ENCODE measurements at regions not wholly inside any gene's neighbourhood (a gene's known extent, or its start where the extent isn't known, plus 50 kb on each side); places are given as distances from the start of the nearest gene placed in this dataset.
"Not testable (repeated sequence)": the region's sequence is repeated elsewhere in the genome, so short reads cannot be mapped to it uniquely, and the experiment has no call there.

DNA sequence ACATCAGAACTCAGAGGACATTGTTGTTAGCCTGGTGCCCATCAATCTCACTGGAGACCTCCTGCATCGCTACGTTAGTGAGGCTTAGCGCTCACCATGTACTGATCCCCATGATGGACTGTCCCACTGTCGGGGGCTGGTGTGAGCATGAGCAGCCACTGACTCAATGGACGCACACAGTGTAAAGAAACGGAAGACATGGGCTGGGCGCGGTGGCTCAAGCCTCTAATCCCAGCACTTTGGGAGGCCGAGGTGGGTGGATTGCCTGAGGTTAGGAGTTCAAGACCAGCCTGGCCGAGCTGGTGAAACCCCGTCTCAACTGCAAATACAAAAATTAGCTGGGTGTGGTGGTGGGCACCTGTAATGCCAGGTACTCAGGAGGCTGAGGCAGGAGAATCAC lies 112.9 kb downstream of the CRYBB2 start:
- ATAC-seq, result no peak
- DNase-seq, result no peak
- Mint-ChIP-seq H3K27ac (no peak overlapping the region), H3K27me3 (no peaks in the 10 kb centered on the region), H3K9me3 (ENCODE audit: low read depth) (peaks cover 12% of the 10 kb centered on the region), H3K4me3 (no peak overlapping the region), H3K36me3 (ENCODE audit: low read depth) (no peaks in the 10 kb centered on the region), H3K4me1 (no peaks in the 10 kb centered on the region)
- ChIA-PET CTCF (no interaction called here), POLR2A (no interaction called here)
- intact Hi-C loops (cut with DNase I, micrococcal nuclease), result loop anchor here (2.0 to 10.0 kb wide), 4 partner anchors 95 to 252 kb away; no protein-coding TSS in a partner anchor

DNA sequence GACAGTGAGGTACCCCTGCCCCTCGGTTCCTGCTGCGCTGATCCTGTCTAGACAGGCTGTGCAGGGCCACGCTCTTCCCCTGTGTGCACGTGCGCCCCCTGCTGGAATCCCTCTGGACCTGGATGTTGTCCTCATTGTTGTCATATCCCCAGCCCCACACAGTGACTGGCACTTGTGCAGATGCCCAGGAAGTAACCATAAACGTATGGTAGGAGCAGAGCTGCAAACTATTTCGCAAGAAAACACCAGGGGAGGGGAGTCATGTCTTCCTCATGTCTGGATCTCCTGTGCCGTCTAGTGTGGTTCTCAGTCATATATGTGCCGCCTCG lies 114.7 kb downstream of the CRYBB2 start:
- Mint-ChIP-seq H3K36me3 (ENCODE audit: low read depth) (no peaks in the 10 kb centered on the region), H3K27me3 (no peaks in the 10 kb centered on the region), H3K9me3 (ENCODE audit: low read depth) (peaks cover 21% of the 10 kb centered on the region), H3K4me1 (no peaks in the 10 kb centered on the region), H3K4me3 (no peak overlapping the region), H3K27ac (no peak overlapping the region)
- ATAC-seq, result peak; percentile 90
- DNase-seq, result peak; percentile 85
- intact Hi-C loops (cut with DNase I, micrococcal nuclease), result loop anchor here (1.0 to 10.0 kb wide), 5 partner anchors 97 to 249 kb away; no protein-coding TSS in a partner anchor
- ChIA-PET POLR2A (no interaction called here), CTCF (interaction anchor here (0.6 to 1.5 kb wide), 6 partner anchors 10 to 253 kb away, joined by 3 to 9 read pairs (median 4); no protein-coding TSS in a partner anchor)

DNA sequence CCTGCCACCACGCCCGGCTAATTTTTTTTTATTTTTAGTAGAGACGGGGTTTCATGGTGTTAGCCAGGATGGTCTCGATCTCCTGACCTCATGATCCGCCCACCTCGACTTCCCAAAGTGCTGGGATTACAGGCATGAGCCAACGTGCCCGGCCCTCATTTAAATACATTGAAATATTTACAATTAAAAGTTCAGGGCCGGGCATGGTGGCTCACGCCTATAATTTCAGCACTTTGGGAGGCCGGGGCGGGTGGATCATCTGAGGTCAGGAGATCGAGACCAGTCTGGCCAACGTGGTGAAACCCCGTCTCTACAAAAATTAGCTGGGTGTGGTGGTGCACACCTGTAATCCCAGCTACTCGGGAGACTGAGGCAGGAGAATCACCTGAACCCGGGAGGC lies 115.2 kb downstream of the CRYBB2 start:
- intact Hi-C loops (cut with DNase I, micrococcal nuclease), result loop anchor here (1.0 to 10.0 kb wide), 5 partner anchors 97 to 250 kb away; no protein-coding TSS in a partner anchor
- H3K27ac Mint-ChIP-seq; POLR2A ChIA-PET; H3K27me3 Mint-ChIP-seq; DNase-seq; H3K36me3 Mint-ChIP-seq (ENCODE audit: low read depth); H3K4me1 Mint-ChIP-seq; H3K4me3 Mint-ChIP-seq; ATAC-seq; CTCF ChIA-PET: not testable (repeated sequence)
- peaks cover 23% of the 10 kb centered on the region for H3K9me3 Mint-ChIP-seq (ENCODE audit: low read depth)

DNA sequence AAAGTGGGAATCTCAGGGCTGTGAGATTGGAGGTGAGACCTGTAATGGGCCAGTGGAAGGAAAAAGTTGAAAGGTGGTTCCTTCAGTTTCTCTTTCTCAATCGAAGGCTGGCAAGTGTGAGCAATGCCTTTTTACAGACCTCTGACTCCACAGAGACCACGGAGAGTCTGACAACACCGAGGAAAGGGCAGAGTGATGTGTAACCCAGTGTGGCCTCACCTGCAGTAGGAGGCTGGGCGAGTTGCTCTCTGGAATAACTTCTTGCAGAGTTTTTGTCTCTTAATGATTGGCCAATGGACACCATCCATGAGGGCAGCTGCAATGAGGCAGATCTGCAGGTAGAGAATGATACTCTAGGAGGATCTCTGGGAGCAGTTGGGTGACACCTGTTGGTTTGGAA lies 115.8 kb downstream of the CRYBB2 start:
- intact Hi-C loops (cut with DNase I, micrococcal nuclease), result loop anchor here (10.0 kb wide), 2 partner anchors 130 to 250 kb away; no protein-coding TSS in a partner anchor
- CTCF ChIA-PET; H3K36me3 Mint-ChIP-seq (ENCODE audit: low read depth); POLR2A ChIA-PET; H3K27ac Mint-ChIP-seq; H3K4me3 Mint-ChIP-seq; H3K27me3 Mint-ChIP-seq; H3K4me1 Mint-ChIP-seq: not testable (repeated sequence)
- ATAC-seq (peak; percentile 40), DNase-seq (peak; percentile 14)
- peaks cover 26% of the 10 kb centered on the region for H3K9me3 Mint-ChIP-seq (ENCODE audit: low read depth)

DNA sequence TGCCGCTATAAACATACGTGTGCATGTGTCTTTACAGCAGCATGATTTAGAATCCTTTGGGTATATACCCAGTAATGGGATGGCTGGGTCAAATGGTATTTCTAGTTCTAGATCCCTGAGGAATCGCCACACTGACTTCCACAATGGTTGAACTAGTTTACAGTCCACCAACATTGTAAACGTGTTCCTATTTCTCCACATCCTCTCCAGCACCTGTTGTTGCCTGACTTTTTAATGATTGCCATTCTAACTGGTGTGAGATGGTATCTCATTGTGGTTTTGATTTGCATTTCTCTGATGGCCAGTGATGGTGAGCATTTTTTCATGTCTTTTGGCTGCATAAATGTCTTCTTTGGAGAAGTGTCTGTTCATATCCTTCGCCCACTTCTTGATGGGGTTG lies 121.1 kb downstream of the CRYBB2 start:
- DNase-seq; intact Hi-C loops (cut with DNase I, micrococcal nuclease); H3K27ac Mint-ChIP-seq; POLR2A ChIA-PET; H3K27me3 Mint-ChIP-seq; H3K4me1 Mint-ChIP-seq; H3K36me3 Mint-ChIP-seq (ENCODE audit: low read depth); ATAC-seq; H3K4me3 Mint-ChIP-seq: not testable (repeated sequence)
- CTCF ChIA-PET, result interaction anchor here (0.6 kb wide), 1 partner anchor 60 kb away, joined by 3 read pairs; no protein-coding TSS in a partner anchor
- H3K9me3 Mint-ChIP-seq (ENCODE audit: low read depth), result peaks cover 36% of the 10 kb centered on the region

DNA sequence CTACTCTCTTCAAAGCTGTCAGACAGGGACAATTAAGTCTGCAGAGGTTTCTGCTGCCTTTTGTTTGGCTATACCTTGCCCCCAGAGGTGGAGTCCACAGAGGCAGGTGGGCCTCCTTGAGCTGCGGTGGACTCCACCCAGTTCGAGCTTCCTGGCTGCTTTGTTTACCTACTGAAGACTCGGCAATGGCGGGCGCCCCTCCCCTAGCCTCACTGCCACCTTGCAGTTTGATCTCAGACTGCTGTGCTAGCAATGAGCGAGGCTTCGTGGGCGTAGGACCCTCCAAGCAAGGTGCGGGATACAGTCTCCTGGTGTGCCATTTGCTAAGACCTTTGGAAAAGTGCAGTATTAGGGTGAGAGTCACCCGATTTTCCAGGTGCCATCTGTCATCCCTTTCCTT lies 124.9 kb downstream of the CRYBB2 start:
- Mint-ChIP-seq H3K9me3 (ENCODE audit: low read depth) (peaks cover 15% of the 10 kb centered on the region), H3K36me3 (ENCODE audit: low read depth) (peaks cover 12% of the 10 kb centered on the region)
- DNase-seq; intact Hi-C loops (cut with DNase I, micrococcal nuclease); POLR2A ChIA-PET; ATAC-seq; H3K4me1 Mint-ChIP-seq; H3K27me3 Mint-ChIP-seq; H3K4me3 Mint-ChIP-seq; H3K27ac Mint-ChIP-seq: not testable (repeated sequence)
- CTCF ChIA-PET, result interaction anchor here (0.7 to 1.0 kb wide), 2 partner anchors 16 to 23 kb away, joined by 3 to 4 read pairs; no protein-coding TSS in a partner anchor

DNA sequence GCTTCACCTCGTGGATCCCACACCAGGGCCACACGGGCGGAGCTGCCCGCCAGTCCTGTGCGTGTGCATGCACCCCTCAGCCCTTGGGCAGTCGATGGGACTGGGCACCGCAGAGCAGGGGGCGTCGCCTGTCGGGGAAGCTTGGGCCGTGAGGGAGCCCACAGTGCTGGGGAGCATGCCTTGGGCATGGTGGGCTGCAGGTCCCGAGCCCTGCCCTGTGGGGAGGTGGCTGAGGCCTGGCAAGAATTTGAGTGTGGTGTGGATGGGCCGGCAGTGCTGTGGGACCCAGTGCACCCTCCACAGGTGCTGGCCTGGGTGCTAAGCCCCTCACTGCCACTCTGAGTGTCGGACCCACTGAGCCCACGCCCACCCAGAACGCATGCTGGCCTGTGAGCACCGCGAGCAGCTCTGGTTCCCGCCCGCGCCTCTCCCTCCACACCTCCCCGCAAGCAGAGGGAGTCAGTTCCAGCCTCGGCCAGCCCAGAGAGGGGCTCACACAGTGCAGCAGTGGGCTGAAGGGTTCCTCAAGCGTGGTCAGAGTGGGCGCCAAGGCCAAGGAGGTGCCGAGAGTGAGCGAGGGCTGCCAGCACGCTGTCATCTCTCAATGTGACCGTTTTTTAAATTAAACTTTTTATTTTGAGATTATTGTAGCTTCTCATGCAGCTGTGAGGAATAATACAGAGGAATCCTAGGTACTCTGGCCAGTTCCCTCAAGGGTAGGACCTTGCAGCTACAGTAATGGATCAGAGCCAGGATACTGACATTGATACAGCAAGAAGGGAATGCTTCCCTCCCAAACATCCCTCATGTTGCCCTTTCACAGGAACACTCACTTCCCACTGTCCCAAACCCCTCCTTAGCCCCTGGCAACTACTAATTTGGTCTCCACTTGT lies 127.7 kb downstream of the CRYBB2 start:
- intact Hi-C loops (cut with DNase I, micrococcal nuclease), result no loop called here
- Mint-ChIP-seq H3K9me3 (ENCODE audit: low read depth) (peaks cover 9% of the 10 kb centered on the region), H3K36me3 (ENCODE audit: low read depth) (peaks cover 27% of the 10 kb centered on the region), H3K27ac (no peak overlapping the region), H3K27me3 (no peaks in the 10 kb centered on the region), H3K4me1 (no peaks in the 10 kb centered on the region), H3K4me3 (no peak overlapping the region)
- ATAC-seq (no peak), DNase-seq (no peak)
- ChIA-PET POLR2A (no interaction called here), CTCF (interaction anchor here (1.3 kb wide), 1 partner anchor 145 kb away, joined by 3 read pairs; no protein-coding TSS in a partner anchor)

DNA sequence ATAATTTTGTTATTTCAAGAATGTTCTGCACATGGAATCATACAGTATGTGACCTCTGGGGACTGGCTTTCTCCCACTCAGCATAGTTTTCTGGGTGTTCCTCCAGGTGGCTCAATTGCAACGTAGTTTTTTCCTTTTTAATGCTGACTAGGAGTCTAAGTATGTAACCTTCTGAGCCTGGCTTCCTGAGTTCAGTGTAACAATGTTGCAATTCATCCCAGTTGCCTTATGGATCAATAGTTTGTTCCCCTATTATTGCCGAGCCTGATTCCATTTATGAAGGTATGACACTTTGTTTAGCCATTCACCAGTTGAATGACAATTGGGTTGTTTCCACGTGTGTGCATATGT lies 128.3 kb downstream of the CRYBB2 start:
- H3K9me3 Mint-ChIP-seq (ENCODE audit: low read depth), result peaks cover 8% of the 10 kb centered on the region
- no peaks in the 10 kb centered on the region for H3K27me3 Mint-ChIP-seq
- intact Hi-C loops (cut with DNase I, micrococcal nuclease), result no loop called here
- no peak for DNase-seq
- no peak overlapping the region for H3K4me3 Mint-ChIP-seq
- peaks cover 33% of the 10 kb centered on the region for H3K36me3 Mint-ChIP-seq (ENCODE audit: low read depth)
- no peaks in the 10 kb centered on the region for H3K4me1 Mint-ChIP-seq
- ChIA-PET CTCF (no interaction called here), POLR2A (no interaction called here)
- no peak for ATAC-seq
- H3K27ac Mint-ChIP-seq, result no peak overlapping the region

DNA sequence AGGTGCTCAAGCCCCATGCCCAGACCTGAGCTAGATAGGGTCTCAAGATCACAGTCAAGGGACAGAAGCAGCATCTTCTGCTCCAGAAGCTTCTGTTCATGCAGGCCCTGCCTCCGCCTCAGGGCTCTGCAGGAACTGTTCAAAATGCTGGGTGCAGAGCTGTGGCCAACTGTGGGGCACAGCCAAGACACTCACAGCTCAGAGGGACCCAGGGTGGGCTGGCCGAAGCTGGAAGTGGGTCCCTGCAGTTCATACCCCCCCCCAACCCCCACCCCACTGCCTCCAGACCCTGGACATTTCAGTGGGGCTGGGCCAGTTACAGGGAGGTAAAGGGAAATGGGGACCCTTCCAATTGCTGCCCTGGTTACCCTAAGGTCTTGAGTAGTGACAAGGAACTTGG lies 129.0 kb downstream of the CRYBB2 start:
- Mint-ChIP-seq H3K27me3 (no peaks in the 10 kb centered on the region), H3K36me3 (ENCODE audit: low read depth) (peaks cover 35% of the 10 kb centered on the region), H3K27ac (no peak overlapping the region), H3K4me3 (no peak overlapping the region), H3K4me1 (no peaks in the 10 kb centered on the region), H3K9me3 (ENCODE audit: low read depth) (peaks cover 4% of the 10 kb centered on the region)
- DNase-seq (no peak), ATAC-seq (no peak)
- intact Hi-C loops (cut with DNase I, micrococcal nuclease), result no loop called here
- ChIA-PET CTCF (interaction anchor here (0.6 kb wide), 1 partner anchor 15 kb away, joined by 3 read pairs; no protein-coding TSS in a partner anchor), POLR2A (no interaction called here)

DNA sequence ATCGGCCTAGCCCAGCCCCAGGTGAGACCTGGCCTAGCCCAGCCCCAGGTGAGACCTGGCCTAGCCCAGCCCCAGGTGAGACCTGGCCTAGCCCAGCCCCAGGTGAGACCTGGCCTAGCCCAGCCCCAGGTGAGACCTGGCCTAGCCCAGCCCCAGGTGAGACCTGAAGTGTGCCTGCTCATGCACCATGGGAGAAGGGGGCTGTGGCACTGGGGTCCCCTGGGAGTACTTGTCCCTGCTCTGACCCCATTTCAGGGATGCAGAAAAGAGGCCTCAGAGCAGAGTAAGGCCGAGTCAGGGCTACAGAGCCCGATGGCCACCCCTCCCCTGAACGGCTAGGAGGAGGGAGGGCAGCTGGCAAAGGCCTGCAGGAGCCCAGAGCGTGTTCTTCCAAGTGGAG lies 129.6 kb downstream of the CRYBB2 start:
- H3K27me3 Mint-ChIP-seq; H3K4me1 Mint-ChIP-seq; intact Hi-C loops (cut with DNase I, micrococcal nuclease); H3K4me3 Mint-ChIP-seq; H3K27ac Mint-ChIP-seq; ATAC-seq; H3K9me3 Mint-ChIP-seq (ENCODE audit: low read depth); DNase-seq; POLR2A ChIA-PET: not testable (repeated sequence)
- CTCF ChIA-PET, result interaction anchor here (0.6 kb wide), 1 partner anchor 15 kb away, joined by 3 read pairs; no protein-coding TSS in a partner anchor
- H3K36me3 Mint-ChIP-seq (ENCODE audit: low read depth), result peaks cover 40% of the 10 kb centered on the region

DNA sequence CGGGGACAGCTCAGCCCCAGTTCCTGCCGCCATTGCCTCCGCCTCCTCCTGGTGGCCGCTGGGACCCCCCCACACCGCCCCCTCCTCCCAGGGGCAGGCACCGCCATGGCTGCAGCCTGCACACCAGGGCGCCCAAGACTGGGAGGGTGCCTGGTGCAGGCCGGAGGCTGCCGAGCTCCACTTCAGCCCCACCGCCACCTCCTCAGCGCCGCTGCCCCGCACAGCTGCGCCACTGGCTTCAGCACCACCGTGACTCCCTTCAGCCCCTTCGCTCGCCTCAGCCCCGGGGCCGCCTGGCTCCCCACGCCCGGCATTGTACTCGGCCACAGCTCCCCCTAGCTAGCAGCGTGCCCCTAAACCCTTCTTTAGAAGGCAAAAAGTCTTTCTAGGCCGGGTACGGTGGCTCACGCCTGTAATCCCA lies 131.1 kb downstream of the CRYBB2 start:
- H3K9me3 Mint-ChIP-seq (ENCODE audit: low read depth), result no peaks in the 10 kb centered on the region
- no peak for DNase-seq
- CTCF ChIA-PET, result interaction anchor here (0.6 kb wide), 1 partner anchor 14 kb away, joined by 3 read pairs; no protein-coding TSS in a partner anchor
- no peak overlapping the region for H3K27ac Mint-ChIP-seq
- peaks cover 50% of the 10 kb centered on the region for H3K36me3 Mint-ChIP-seq (ENCODE audit: low read depth)
- ATAC-seq, result no peak
- no peaks in the 10 kb centered on the region for H3K4me1 Mint-ChIP-seq
- no peaks in the 10 kb centered on the region for H3K27me3 Mint-ChIP-seq
- POLR2A ChIA-PET, result no interaction called here
- intact Hi-C loops (cut with DNase I, micrococcal nuclease), result no loop called here
- H3K4me3 Mint-ChIP-seq, result no peak overlapping the region

All from activated CD4-positive, alpha-beta T cell treated with anti-CD3 and anti-CD28 coated beads for 36 hours (primary cell).